ENCODE measurements at regions not wholly inside any gene's neighbourhood (a gene's known extent, or its start where the extent isn't known, plus 50 kb on each side); places are given as distances from the start of the nearest gene placed in this dataset.

DNA sequence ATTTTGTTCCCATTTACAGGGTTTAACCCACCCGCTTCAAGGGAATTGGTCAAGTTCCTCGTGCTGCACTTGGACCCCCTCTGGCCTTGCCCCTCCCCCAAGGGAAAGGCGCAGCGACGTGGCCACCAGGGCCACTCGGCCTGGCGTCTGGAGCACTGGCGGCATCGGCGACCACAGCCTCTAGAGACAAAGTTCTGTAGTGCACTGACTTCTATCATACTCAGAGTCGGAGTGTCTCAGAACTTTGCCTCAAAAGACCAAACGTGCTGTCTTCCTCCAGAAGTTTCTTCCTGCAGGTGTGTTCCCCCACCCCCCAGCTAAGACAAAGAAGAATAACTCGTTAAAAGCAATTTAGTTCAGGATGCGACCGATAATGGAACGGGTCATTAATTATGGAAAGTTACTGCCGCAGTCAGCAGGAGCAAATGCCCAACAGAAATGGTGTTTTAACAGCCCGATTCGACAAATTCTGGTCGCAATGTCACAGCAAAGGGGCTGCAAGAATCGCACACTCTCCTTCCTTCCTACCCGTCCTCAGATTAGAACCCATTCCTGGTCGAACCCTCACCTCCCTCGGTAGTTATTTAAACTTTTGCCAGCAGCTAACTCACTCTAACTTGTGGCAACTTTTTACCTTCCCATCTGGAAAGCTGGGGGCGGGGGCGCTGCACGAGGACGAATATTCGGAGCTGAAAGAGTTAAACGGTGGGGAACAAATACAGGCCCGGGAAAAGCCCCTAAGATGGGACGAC lies 202.1 kb upstream of the NFE2L3 start:
- Histone ChIP-seq H3K9me3 (no peaks in the 10 kb centered on the region), H3K4me3 (peak overlapping the region; percentile 35 to 87 (median 71)), H3K27ac (peak overlapping the region; percentile 80 to 95 (median 87)), H3K27me3 (no peaks in the 10 kb centered on the region), H3K4me1 (peaks cover 0 to 5% (median 0%) of the 10 kb centered on the region in 3 donors), H3K36me3 (no peaks in the 10 kb centered on the region)
- TF ChIP-seq, protein P1, sequence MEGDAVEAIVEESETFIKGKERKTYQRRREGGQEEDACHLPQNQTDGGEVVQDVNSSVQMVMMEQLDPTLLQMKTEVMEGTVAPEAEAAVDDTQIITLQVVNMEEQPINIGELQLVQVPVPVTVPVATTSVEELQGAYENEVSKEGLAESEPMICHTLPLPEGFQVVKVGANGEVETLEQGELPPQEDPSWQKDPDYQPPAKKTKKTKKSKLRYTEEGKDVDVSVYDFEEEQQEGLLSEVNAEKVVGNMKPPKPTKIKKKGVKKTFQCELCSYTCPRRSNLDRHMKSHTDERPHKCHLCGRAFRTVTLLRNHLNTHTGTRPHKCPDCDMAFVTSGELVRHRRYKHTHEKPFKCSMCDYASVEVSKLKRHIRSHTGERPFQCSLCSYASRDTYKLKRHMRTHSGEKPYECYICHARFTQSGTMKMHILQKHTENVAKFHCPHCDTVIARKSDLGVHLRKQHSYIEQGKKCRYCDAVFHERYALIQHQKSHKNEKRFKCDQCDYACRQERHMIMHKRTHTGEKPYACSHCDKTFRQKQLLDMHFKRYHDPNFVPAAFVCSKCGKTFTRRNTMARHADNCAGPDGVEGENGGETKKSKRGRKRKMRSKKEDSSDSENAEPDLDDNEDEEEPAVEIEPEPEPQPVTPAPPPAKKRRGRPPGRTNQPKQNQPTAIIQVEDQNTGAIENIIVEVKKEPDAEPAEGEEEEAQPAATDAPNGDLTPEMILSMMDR (IDR thresholded peaks at IDR 0.05): peak in 1 of 4 donors; percentile 14
- intact Hi-C loops (cut with DNase I): no loop called here
- WGBS, 2 donors: 2 to 5% methylated on average over 32 of the region's 32 CpGs
- DNase-seq (peak; percentile 71 to 91 (median 78)), ATAC-seq (peak in 3 of 4 donors; percentile 10 to 23 (median 21)), FAIRE-seq (no peak)

DNA sequence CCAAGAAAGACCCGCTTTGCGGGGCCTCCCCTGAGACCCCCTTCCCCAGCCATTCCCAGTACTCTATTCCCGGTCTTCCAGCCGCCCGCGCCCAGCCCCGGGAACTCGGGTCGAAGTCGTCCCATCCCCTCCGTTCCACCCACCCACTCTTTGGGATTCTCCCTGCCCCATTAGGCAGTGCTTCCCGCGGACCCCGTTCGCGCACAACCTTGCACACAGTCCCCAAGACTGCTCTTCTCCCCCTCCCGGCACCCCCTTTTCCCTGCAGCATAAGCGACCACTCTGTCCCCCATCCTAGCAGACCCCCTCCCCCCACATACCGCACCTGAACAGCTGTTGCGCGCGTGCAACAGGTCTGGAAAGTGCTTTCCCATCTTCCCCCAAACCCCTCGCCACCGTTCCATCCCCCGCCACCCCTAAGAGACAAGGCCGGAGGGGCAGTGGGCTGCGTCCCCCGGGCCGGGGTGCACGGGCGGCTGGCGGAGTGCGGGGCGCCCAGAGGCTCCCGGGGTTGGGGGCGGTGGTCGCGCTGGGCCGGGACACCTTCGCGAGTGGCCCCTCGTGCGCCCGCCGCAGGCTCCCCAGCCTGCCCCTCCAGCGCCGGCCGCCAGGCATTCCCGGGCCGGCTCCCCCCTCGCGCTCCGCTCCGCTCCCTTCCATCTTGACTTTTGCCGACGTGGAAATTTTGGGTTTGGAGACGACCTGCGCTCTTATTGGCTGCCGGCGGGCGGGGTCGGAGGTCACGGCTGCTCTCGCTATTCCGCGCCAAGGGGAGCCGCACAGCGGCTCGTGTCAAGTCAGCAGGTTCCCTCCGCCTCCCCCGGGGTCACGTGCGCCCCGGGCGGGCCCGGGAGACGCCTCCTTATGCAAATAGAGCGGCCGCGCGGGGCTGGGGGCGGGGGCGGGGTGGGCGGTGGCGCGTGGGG lies 201.2 kb upstream of the NFE2L3 start:
- peak overlapping the region; percentile 35 to 87 (median 71) for H3K4me3 ChIP-seq
- H3K36me3 ChIP-seq: no peaks in the 10 kb centered on the region
- peak overlapping the region; percentile 80 to 95 (median 87) for H3K27ac ChIP-seq
- no peaks in the 10 kb centered on the region for H3K4me1 ChIP-seq
- H3K27me3 ChIP-seq: no peaks in the 10 kb centered on the region
- no peaks in the 10 kb centered on the region for H3K9me3 ChIP-seq
- intact Hi-C loops (cut with DNase I): no loop called here
- TF ChIP-seq, protein P1 (IDR thresholded peaks at IDR 0.05): no peak
- ATAC-seq (peak; percentile 70 to 79 (median 76)), DNase-seq (peak; percentile 95 to 99 (median 98)), FAIRE-seq (no peak)
- 0% methylated on average over 53 to 86 of the region's 86 CpGs for WGBS, 2 donors

DNA sequence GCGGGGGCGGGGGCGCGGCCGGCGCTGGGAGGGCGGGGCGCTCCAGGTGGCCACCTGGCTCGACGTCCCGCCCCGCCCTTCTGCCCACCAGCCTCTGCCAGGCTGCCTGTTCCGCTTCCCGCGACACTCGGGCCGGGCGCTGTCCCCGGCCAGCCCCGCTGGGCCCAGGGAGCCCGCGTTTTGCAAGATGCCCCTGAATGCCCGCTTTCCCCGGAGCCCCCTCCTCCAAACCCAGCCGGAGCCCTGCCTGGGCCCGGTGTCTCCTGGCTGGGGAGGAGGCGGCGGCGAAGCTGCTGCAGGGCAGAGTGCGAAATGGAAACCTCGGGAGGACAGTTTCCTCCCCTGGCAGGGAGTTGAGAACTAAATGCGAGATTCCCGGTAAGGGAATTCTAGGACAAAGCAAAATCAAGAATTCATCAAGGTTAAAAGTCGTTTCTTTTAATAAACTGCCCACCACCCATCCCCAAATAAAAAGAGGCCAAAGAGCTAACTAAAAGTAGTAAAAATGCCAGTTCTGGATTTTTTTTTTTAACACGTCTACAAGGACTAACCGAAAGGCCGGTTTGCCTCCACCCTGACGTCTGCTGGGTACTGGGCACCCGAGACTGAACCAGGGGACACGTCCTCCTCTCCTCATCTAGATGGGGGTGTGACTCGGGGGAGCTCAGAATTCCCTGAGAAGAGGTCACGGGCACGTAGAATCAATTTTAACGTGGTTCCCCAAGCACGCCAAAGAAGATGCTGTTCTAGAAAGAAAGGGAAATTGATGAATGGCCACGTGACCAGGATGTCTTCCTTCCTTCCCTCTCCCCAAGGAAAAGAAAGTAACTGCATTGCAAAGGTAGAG lies 200.4 kb upstream of the NFE2L3 start:
- Histone ChIP-seq H3K4me3 (peak overlapping the region; percentile 31 to 87 (median 64)), H3K36me3 (no peaks in the 10 kb centered on the region), H3K9me3 (no peaks in the 10 kb centered on the region), H3K4me1 (peaks cover 0 to 4% (median 0%) of the 10 kb centered on the region in 3 donors), H3K27ac (peak overlapping the region; percentile 79 to 94 (median 91)), H3K27me3 (no peaks in the 10 kb centered on the region)
- ATAC-seq: peak; percentile 15 to 75 (median 64)
- intact Hi-C loops (cut with DNase I): no loop called here
- TF ChIP-seq, protein P1 (IDR thresholded peaks at IDR 0.05): no peak
- peak; percentile 37 to 92 (median 52) for DNase-seq
- FAIRE-seq: no peak
- 1 to 2% methylated on average over 36 to 46 of the region's 46 CpGs for WGBS, 2 donors

DNA sequence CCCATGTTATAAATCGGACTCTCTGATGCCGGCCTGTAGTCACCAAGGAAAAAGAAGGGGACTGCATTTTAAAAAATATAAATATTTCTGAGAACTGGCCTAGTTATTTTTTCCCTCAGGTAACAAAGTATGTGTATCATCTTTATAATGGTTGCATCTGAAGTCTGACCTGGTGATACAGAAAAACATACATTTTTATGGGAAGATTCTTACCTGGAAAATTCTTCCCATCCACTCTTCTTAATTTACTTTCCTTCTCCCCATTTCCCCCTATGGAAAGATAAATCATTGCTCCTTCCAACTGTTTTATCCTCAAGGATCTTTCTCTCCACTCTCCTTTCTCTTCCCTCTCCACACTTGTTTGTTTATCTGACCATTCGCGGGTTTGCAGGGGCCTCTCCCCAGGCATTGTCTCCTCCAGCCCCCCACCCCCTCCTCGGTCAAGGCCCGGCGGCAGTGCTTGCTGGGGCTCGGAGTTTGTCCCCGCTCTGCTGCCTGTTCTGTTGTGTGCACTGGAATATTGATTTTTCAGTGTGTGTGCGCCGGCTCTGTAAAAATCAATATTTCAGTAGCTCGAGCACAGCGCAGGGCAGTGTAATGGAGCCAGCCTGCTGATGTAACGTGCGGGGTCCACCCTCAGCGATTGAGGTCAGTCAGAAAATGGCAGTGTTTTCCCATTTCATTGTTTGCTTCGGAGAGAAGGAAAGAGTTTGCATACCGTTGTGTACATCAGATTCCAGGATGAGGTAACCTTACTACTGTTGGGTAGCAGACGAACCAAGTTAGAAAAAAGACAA lies 199.5 kb upstream of the NFE2L3 start:
- ATAC-seq (peak; percentile 60 to 70 (median 64)), FAIRE-seq (no peak), DNase-seq (peak; percentile 75 to 87 (median 84))
- Histone ChIP-seq H3K4me3 (peak overlapping the region in 3 of 4 donors; percentile 49 to 87 (median 80)), H3K9me3 (no peaks in the 10 kb centered on the region), H3K36me3 (no peaks in the 10 kb centered on the region), H3K27me3 (no peaks in the 10 kb centered on the region), H3K27ac (peak overlapping the region; percentile 79 to 94 (median 91)), H3K4me1 (peaks cover 0 to 4% (median 0%) of the 10 kb centered on the region in 3 donors)
- 7 to 14% methylated on average over 19 of the region's 19 CpGs for WGBS, 2 donors
- TF ChIP-seq, protein P1 (IDR thresholded peaks at IDR 0.05): no peak
- intact Hi-C loops (cut with DNase I): no loop called here
